GM19238 (cell line): ENCODE measurements at regions not wholly inside any gene's neighbourhood (a gene's known extent, or its start where the extent isn't known, plus 50 kb on each side); places are given as distances from the start of the nearest gene placed in this dataset.
"Not testable (repeated sequence)": the region's sequence is repeated elsewhere in the genome, so short reads cannot be mapped to it uniquely, and the experiment has no call there.

Source experiments
- DNase-seq: peaks from one replicate; pipeline ENCODE4 v3.0.0; 2011; ENCODE audit warnings: low spot score; ENCODE audit not compliant: insufficient read length

DNA sequence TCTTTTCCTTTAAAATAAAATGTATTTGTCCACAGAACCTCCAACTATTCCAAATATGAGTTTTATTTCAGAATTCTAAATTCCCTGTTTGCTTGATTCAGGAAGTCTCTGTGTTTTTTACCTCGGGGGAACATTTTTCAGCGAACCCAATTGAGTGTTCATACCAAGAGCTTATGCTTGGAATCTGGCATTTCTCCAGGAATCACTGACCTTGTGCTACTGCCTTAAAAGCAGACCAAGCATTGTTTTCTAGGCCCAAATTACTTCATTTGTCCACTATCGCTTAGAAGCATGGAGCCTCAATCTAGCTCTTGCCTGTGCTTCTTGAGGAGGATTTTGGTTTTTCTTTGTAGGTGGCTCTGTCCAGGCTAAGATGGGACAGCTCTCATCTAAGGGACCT lies 59.4 kb downstream of the EBLN1 start:
- no peak for DNase-seq

DNA sequence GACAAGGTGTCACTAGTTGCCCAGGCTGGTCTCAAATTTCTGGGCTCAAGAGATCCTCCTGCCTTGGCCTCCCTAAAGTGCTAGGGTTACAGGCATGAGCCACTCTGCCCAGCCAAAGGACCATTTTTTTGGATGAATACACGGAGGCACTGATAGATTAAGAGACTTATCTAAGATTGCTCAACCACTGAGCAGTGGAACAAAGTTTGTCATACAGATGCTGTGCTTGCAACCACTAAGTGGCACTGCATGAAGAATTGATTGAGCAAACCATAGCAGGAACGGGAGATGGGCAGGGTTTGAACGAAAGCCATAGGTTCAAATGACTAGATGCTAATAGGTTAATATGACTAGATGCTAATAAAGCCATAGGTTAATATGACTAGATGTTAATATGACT lies 61.1 kb downstream of the EBLN1 start:
- DNase-seq: no peak

DNA sequence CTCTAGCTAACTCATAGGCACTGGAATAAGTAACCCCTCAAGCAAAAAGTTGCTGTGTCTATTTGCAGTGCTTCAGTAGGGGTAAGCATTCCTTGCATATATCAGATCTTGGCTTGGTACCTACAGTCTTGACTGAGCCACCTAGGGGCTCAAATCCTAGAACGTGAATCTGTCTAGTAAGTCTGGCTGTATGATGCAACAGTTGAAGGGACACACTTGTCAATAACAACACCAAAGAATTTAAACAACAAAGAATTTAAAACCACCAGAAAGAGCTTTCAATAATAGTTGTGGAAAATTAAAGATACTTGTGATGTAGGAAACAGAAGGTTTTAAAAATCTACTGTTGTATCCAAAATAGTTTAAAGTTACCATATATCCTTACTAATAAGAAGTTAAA lies 65.4 kb downstream of the EBLN1 start:
- DNase-seq: no peak

DNA sequence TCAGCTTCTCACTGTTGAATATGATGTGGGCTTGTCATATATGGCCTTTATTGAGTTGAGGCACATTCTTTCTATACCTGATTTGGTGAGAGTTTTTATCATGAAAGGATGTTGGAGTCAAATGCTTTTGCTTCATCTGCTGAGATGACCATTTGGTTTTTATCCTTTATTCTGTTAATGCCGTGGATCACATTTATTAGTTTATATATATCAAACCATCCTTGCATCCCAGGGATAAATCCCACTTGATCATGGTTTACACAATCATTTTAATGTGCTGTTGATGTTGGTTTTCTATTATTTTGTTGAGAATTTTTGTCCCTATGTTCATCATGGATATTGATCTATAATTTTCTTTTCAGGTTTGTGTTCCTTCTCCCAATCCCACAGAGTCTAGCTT lies 67.0 kb downstream of the EBLN1 start:
- DNase-seq: no peak

DNA sequence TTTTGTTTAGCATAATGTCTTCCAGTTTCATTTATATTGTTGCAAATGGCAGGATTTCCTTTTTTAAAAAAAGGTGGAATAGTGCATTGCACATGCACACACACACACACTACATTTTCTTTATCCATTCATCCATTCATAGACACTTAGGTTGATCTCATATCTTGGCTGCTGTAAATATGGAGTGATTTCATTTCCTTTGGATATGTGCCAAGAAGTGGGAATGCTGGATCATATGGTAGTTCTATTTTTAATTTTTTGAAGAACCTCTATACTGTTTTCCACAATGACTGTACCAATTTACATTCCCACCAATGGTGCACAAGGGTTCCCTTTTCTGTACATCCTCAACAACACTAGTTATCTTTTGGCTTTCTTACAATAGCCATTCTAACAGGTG lies 68.9 kb downstream of the EBLN1 start:
- DNase-seq: no peak

DNA sequence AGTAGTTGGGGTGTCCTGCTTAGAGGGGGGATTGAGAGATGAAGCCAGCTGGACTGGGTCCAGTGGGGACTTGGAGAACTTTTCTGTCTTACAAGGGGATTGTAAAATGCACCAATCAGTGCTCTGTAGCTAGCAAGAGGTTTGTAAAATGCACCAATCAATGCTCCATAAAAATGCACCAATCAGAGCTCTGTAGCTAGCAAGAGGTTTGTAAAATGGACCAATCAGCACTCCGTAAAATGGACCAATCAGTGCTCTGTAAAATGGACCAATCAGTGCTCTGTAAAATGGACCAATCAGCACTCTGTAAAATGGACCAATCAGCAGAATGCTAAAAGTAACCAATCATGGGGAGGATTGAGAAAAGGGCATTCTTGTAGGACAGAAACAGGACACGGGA lies 71.9 kb downstream of the EBLN1 start:
- DNase-seq: not testable (repeated sequence)

DNA sequence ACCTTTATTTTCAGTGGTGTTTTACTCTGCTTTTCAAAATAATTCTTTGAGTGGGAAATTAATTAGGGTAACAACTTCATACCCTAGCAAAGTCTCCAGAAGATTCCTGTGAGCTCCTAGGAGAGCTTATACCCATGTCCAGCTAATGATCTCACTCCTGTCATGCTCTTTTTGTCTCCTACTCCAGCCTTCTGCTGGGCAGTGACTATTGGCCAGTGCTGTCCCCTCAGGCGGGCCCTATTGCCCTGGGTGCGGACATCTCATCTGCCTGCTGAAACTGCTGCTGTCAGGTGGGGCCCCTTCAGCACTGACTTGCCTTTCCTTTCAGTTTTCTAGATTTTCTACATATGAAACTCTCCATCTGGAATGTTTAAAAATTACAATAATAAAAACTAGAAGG lies 80.3 kb downstream of the EBLN1 start:
- no peak for DNase-seq

DNA sequence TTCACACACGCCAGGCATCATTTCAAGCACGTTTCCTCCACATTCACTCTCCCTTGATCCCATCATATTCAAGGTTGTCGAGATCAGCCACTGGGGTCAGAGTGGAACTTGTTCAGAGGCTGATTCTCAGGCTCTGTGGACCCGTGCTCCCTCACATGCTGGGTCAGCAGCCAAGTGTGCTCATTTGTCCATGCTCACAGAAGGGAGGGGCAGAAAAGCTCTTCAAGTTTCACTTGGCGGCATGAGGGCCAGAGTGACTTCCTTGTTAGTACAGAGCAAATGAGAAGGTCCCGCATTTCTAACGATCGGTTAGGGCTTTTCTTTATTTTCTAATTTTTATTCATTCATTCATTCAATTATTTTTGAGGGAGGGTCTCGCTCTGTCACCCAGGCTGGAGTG lies 82.2 kb downstream of the EBLN1 start:
- no peak for DNase-seq

DNA sequence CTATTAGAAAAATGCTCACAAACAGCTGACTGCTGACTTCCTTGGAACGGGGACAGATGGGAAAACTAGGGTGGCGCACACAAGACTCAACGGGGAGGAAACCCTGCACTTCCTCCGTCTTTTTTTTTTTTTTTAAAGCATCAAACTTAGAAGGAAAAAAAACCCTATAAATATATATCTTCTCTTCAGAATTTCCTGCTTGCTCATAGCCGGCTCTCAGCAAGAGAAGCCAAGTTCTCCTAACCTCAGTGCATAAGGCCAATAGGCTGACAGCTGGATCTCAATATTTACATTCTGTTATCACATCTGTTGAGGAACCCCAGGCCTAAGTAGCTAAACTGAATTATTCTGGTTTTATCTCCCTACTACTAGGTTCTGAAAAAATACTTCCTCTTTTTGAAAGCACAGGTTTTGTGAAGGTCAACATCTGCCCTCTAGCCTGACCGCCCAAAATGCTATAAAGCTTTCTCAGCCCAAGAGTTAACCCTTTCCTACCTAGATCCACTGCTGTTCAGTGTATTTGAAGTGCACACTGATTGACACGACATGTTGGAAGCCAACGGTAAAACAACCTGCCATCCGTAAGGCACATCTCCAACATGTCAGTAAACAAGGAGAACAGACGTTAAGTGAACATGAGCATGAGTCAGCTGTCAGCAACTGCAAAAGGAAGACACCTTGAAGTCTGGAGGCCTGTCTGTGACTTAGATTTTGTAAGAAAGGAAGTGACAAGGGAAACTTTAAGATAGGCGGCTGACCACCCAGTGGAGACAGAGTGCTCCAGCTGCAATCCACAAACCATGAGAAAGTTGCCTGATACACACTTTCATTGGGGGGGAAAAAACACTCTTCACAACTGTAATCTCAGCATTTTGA lies 83.8 kb downstream of the EBLN1 start:
- no peak for DNase-seq

DNA sequence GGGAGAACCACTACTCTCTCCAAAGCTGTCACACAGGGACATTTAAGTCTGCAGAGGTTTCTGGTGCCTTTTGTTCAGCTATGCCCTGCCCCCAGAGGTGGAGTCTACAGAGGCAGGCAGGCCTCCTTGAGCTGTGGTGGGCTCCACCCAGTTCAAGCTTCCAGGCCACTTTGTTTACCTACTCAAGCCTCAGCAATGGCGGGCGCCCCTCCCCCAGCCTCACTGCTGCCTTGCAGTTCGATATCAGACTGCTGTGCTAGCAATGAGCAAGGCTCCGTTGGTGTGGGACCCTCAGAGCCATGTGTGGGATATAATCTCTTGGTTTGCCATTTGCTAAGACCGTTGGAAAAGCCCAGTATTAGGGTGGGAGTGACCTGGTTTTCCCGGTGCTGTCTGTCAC lies 87.0 kb downstream of the EBLN1 start:
- DNase-seq: not testable (repeated sequence)

DNA sequence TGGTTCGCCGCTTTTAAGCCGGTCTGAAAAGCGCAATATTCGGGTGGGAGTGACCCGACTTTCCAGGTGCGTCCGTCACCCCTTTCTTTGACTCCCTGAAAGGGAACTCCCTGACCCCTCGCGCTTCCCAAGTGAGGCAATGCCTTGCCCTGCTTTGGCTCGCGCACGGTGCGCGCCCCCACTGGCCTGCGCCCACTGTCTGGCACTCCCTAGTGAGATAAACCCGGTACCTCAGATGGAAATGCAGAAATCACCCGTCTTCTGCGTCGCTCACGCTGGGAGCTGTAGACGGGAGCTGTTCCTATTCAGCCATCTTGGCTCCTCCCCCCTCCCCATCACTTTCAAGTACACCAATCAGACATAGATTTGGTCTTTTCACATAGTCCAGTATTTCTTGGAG lies 88.2 kb downstream of the EBLN1 start:
- not testable (repeated sequence) for DNase-seq

DNA sequence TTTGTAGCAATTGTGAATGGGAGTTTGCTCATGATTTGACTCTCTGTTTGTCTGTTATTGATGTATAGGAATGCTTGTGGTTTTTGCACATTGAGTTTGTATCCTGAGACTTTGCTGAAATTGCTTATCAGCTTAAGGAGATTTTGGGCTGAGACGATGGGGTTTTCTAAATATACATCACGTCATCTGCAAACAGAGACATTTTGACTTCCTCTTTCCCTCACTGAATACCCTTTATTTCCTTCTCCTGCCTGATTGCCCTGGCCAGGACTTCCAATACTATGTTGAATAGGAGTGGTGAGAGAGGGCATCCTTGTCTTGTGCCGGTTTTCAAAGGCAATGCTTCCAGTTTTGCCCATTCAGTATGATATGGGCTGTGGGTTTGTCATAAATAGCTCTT lies 96.6 kb downstream of the EBLN1 start:
- not testable (repeated sequence) for DNase-seq

DNA sequence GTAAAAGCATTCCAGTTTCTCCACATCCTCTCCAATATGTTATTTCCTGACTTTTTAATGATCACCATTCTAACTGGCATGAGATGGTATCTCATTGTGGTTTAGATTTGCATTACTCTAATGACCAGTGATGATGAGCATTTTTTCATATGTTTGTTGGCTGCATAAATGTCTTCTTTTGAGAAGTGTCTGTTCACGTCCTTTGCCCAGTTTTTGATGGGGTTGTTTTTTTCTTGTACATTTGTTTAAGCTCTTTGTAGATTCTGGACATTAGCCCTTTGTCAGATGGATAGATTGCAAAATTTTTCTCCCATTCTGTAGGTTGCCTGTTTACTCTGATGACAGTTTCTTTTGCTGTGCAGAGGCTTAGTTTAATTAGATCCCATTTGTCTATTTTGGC lies 97.7 kb downstream of the EBLN1 start:
- DNase-seq: not testable (repeated sequence)

DNA sequence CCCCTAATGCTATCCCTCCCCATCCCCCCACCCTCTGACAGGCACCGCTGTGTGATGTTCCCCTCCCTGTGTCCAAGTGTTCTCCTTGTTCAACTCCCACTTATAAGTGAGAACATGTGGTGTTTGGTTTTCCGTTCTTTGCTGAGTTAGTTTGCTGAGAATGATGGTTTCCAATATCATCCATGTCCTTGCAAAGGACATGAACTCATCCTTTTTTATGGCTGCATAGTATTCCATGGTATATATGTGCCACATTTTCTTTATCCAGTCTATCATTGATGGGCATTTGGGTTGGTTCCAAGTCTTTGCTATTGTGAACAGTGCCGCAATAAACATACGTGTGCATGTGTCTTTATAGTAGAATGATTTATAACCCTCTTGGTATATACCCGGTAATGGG lies 98.2 kb downstream of the EBLN1 start:
- DNase-seq: not testable (repeated sequence)

DNA sequence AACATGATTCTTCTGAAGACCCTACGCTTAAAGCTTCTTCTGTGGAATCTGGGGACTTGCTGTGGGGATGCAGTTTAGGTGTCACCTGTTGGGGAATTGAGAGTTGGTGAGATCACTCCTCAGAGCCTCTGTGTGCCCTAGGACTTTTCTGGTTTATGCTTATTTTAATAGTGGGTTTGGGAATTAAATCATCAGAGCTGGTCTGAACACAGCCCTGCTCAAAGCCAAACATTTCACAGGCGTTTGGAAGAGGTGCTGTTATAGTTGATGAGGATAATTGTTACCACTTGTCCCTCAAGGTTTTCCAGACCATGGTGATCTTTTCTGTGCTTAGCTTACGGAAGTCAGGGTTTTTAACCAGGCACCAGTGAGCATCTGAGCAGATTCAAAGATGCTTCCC lies 106.1 kb downstream of the EBLN1 start:
- no peak for DNase-seq

DNA sequence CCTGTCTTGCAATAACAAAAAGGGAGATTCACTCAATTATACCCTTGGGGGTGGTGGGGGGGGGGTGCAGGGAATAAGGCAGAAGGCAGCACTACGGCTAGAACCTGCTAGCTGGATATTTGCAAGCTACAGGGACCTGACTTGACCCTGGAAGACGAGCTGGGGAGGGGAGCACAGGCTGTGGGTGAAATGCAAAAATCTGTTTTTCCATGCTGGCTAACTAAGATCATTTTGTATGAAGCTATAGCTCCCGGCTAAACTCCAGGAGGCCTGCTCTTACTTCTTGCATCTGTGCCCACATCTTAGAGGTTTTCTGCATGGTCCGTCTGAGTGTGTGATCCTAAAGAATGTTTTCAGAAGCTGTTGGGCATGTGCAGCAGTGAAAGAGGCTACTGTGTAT lies 106.6 kb downstream of the EBLN1 start:
- no peak for DNase-seq

DNA sequence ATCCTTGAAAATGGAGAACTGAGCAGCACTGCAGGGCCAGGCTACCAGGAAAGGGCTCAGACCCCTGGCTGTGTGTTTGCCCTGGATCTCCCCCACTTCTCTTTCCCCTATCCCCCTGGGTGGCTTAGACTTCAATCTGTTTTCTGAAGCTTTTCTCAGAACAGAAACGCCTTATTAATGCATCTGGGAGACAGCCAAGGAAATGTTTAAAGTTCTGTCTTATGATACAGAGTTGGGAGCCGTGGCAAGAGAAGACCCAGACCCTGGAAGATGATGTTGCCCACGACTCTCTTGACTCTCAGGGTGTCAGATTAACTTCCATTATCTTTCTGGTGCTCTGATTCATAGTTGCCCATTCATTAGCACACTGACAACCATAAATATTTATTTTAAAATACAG lies 107.1 kb downstream of the EBLN1 start:
- no peak for DNase-seq

DNA sequence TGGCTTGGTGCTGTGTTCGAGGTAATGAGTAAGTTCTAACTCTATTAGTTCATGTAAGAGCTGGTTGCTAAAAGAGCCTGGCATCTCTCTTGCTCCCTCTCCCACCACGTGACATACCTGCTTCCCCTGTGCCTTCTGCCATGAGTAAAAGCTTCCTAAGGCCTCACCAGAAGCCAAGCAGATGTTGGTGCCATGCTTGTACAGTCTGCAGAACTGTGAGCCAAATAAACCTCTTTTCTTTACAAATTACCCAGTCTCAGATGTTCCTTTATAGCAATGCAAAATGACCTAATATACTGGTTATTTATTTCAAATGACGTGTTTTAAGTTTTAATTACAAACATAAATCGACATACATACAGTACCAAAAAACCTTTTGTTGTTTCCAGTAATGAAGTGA lies 101.7 kb upstream of the DNAJC1 start:
- no peak for DNase-seq

DNA sequence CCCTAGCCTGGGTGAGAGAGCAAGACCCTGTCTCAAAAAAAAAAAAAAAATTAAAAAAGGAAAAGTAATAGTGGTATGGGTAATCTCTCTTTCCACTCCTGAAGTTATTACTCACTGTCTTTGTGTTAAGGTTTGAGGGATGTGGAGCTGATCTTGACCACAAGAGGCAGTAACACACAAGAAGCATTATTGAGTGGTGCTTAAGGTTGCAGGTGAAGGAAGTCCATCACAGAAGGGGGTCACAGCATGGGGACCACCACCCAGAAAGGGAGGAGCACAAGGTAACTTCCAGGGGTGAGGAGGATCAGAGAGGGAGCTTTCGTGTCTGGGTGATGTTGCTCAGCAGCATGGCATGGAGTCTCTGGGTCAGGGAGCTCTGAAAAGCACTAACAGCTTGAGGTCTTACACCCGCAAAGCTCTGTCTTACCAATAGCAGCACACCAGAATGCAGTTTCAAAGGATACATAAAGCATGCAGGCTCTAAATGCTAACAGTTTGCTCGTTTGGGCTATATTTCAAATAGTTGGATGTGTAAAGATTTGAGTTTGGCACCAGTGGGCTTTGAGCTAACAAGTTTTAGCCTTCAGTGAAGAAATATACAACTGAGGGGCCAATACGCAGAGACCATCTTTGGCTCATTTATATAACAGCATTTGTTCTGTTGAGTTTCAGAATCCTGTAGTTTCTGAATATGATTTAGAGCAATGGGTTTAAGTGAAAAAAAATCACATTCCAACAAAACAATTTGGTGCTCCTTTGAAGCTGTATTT lies 100.4 kb upstream of the DNAJC1 start:
- peak; percentile 7 for DNase-seq

DNA sequence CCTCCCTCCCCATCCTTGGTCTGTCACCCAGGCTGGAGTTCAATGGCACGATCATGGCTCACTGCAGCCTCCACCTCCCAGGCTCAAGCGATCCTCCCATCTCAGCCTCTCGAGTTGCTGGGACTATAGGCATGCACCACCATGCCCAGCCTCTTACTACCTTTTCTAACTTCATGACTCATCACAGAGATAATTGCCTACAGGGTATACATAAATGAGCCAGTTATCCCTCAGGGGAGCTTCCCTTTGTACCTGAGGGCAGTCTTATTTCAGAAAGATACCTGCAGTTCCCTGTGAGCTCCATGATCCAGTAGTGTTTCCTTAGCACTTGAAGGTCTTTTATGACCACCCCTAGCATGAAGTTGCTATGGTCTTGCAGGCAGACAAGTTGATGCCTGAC lies 94.2 kb upstream of the DNAJC1 start:
- no peak for DNase-seq

DNA sequence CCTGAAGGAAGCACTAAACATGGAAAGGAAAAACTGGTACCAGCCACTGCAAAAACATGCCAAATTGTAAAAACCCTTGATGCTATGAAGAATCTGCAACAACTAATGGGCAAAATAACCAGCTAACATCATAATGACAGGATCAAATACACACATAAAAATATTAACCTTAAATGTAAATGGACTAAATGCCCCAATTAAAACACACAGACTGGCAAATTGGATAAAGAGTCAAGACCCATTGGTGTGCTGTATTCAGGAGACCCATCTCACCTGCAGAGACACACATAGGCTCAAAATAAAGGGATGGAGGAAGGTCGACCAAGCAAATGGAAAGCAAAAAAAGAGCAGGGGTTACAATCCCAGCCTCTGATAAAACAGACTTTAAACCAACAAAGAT lies 87.7 kb upstream of the DNAJC1 start:
- not testable (repeated sequence) for DNase-seq

DNA sequence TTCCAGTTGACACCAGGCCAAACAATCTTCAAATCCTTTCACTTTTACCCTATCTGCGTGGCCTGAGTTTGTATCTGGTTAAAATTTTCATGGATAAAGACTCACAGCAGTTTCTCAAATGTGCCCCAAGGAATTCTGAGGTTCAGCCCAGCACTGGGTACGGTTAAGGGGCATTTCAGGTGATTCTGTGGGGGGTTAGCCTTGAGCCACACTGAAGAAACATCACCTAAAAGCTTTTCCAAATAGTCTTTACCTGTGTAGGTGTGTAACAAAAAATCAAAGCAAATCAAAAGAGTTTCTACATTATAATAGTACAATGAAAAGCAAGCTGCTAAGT lies 83.8 kb upstream of the DNAJC1 start:
- no peak for DNase-seq
